CD14-positive monocyte (primary cell): ENCODE measurements at regions not wholly inside any gene's neighbourhood (a gene's known extent, or its start where the extent isn't known, plus 50 kb on each side); places are given as distances from the start of the nearest gene placed in this dataset.

Experiments used
- DNase-seq, 3 donors: peaks; one replicate each; pipeline ENCODE4 v3.0.0-alpha.2; 2011 to 2022
- H2AFZ ChIP-seq: 2 replicates; pipeline ENCODE4 v1.6.0; 2012; ENCODE audit warnings: mild to moderate bottlenecking, low read depth, low read length, inconsistent platforms; ENCODE audit not compliant: insufficient read depth, poor library complexity, severe bottlenecking
- H3K27ac ChIP-seq, 2 donors: 1 replicate in 1 of 2; 2 replicates in 1 of 2; pipeline ENCODE4 v1.5.1; 2012 to 2013; ENCODE audit warnings: low read length in 2 of 2, control low read depth in 1 of 2, inconsistent platforms in 1 of 2, low read depth in 1 of 2, mild to moderate bottlenecking in 1 of 2
- H3K27me3 ChIP-seq, 2 donors: one replicate each; pipeline versions ENCODE4 v1.6.0 to v1.6.1; 2011 to 2013; ENCODE audit warnings: low read length in 2 of 2; ENCODE audit not compliant: control insufficient read depth in 2 of 2, insufficient read depth in 2 of 2
- H3K36me3 ChIP-seq, 2 donors: replicated peaks in 1 of 2; 1 replicate in 1 of 2; 2 replicates in 1 of 2; pipeline versions ENCODE4 v1.5.1 to v1.6.1; 2012 to 2013; ENCODE audit warnings: low read length in 2 of 2, control low read depth in 1 of 2, inconsistent platforms in 1 of 2, mild to moderate bottlenecking in 1 of 2; ENCODE audit not compliant: insufficient read depth in 2 of 2, control insufficient read depth in 1 of 2
- H3K4me1 ChIP-seq, 2 donors: 1 replicate in 1 of 2; 2 replicates in 1 of 2; pipeline versions ENCODE4 v1.5.1 to v1.6.1; 2012 to 2013; ENCODE audit warnings: low read length in 2 of 2, control low read depth in 1 of 2, inconsistent platforms in 1 of 2, mild to moderate bottlenecking in 1 of 2, moderate library complexity in 1 of 2; ENCODE audit not compliant: insufficient read depth in 2 of 2, control insufficient read depth in 1 of 2
- H3K4me2 ChIP-seq: replicated peaks from 2 replicates; pipeline ENCODE3; 2012; ENCODE audit warnings: low read length, moderate library complexity, mild to moderate bottlenecking; ENCODE audit not compliant: poor library complexity, severe bottlenecking; ENCODE audit errors: extremely low read depth
- H3K4me3 ChIP-seq, 3 experiments: fragments of 200-600 bp in 1 of 3; sonication (generic) in 1 of 3; replicated peaks in 1 of 3; 1 replicate in 2 of 3; 2 replicates in 1 of 3; pipeline ENCODE4 v1.5.1; 2011 to 2013; ENCODE audit warnings: low read length in 3 of 3, mild to moderate bottlenecking in 3 of 3, control low read depth in 2 of 3, low read depth in 2 of 3, inconsistent platforms in 1 of 3, moderate library complexity in 1 of 3
- H3K79me2 ChIP-seq: 2 replicates; pipeline ENCODE4 v1.6.0; 2012; ENCODE audit warnings: mild to moderate bottlenecking, control low read depth, inconsistent platforms, low read length, moderate library complexity; ENCODE audit not compliant: insufficient read depth
- H3K9ac ChIP-seq: 2 replicates; pipeline ENCODE4 v1.6.0; 2017; ENCODE audit warnings: low read length, mild to moderate bottlenecking; ENCODE audit not compliant: insufficient read depth, poor library complexity, severe bottlenecking
- H3K9me3 ChIP-seq, 2 donors: replicated peaks in 1 of 2; 1 replicate in 1 of 2; 2 replicates in 1 of 2; pipeline versions ENCODE4 v1.5.1 to v1.6.1; 2012 to 2013; ENCODE audit warnings: low read length in 2 of 2, control low read depth in 1 of 2; ENCODE audit not compliant: control insufficient read depth in 1 of 2, insufficient read depth in 1 of 2
- H4K20me1 ChIP-seq: 2 replicates; pipeline ENCODE4 v1.6.0; 2012; ENCODE audit warnings: mild to moderate bottlenecking, low read length, control low read depth, moderate library complexity; ENCODE audit not compliant: insufficient read depth
- H3K27ac Mint-ChIP-seq, 7 donors: one replicate each; pipeline ENCODE4 v1.8.0; 2020; ENCODE audit warnings: mild to moderate bottlenecking in 7 of 7, mixed read lengths in 7 of 7, moderate library complexity in 6 of 7, inconsistent platforms in 2 of 7
- H3K27me3 Mint-ChIP-seq, 3 donors: one replicate each; pipeline ENCODE4 v1.8.0; 2021 to 2022; ENCODE audit warnings: low read depth in 3 of 3, mild to moderate bottlenecking in 3 of 3, mixed read lengths in 3 of 3, moderate library complexity in 3 of 3, inconsistent platforms in 1 of 3
- H3K36me3 Mint-ChIP-seq, 2 donors: one replicate each; pipeline ENCODE4 v1.8.0; 2020; ENCODE audit warnings: mixed read lengths in 2 of 2, inconsistent platforms in 1 of 2, mild to moderate bottlenecking in 1 of 2
- H3K4me1 Mint-ChIP-seq: one replicate; pipeline ENCODE4 v1.8.0; 2020; ENCODE audit warnings: mild to moderate bottlenecking, mixed read lengths
- H3K4me3 Mint-ChIP-seq, 2 donors: one replicate each; pipeline ENCODE4 v1.8.0; 2020; ENCODE audit warnings: mild to moderate bottlenecking in 2 of 2, mixed read lengths in 2 of 2, moderate library complexity in 1 of 2
- H3K9me3 Mint-ChIP-seq, 7 donors: one replicate each; pipeline ENCODE4 v1.8.0; 2020 to 2022; ENCODE audit warnings: mixed read lengths in 7 of 7, mild to moderate bottlenecking in 6 of 7, moderate library complexity in 6 of 7, inconsistent platforms in 2 of 7
- CTCF ChIP-seq: fragments of 200-600 bp; IDR thresholded peaks from one replicate; pipeline ENCODE4 v1.8.0; 2022; ENCODE audit warnings: antibody characterized with exemption, mild to moderate bottlenecking
- WGBS: methylation state at CpG from one replicate; pipeline ENCODE4 v1.1.5; 2013; ENCODE audit warnings: missing lambda C conversion rate; ENCODE audit not compliant: insufficient coverage; 5-methylcytosine and 5-hydroxymethylcytosine counted together
- intact Hi-C, 2 donors: fragments of 100-400 bp; cut with micrococcal nuclease; formaldehyde crosslinking; loops; one replicate each; pipeline versions ENCODE4 v1.15.0 to v1.15.1; 2023

GRCh38 chr3:168213920-168214319 is 118.2 kb upstream of the GOLIM4 start:
- Histone ChIP-seq H3K4me2 (peak overlapping the region; percentile 3), H3K9me3 (no peaks in the 10 kb centered on the region), H3K4me1 (no peaks in the 10 kb centered on the region), H4K20me1 (no peaks in the 10 kb centered on the region), H2AFZ (peak overlapping the region; percentile 46), H3K79me2 (no peaks in the 10 kb centered on the region), H3K27me3 (no peaks in the 10 kb centered on the region), H3K36me3 (no peaks in the 10 kb centered on the region), H3K9ac (no peak overlapping the region), H3K27ac (no peak overlapping the region), H3K4me3 (no peak overlapping the region)
- TF ChIP-seq CTCF: no peak
- intact Hi-C loops: no loop called here
- Mint-ChIP-seq H3K4me3 (peak overlapping the region in 1 of 2 donors; percentile 31), H3K27ac (no peak overlapping the region), H3K9me3 (peaks cover 0 to 1% (median 0%) of the 10 kb centered on the region in 7 donors), H3K36me3 (no peaks in the 10 kb centered on the region), H3K4me1 (peaks cover 6% of the 10 kb centered on the region), H3K27me3 (no peaks in the 10 kb centered on the region)
- WGBS: 14% methylated on average over 1 of the region's 4 CpGs
- DNase-seq: no peak

DNA sequence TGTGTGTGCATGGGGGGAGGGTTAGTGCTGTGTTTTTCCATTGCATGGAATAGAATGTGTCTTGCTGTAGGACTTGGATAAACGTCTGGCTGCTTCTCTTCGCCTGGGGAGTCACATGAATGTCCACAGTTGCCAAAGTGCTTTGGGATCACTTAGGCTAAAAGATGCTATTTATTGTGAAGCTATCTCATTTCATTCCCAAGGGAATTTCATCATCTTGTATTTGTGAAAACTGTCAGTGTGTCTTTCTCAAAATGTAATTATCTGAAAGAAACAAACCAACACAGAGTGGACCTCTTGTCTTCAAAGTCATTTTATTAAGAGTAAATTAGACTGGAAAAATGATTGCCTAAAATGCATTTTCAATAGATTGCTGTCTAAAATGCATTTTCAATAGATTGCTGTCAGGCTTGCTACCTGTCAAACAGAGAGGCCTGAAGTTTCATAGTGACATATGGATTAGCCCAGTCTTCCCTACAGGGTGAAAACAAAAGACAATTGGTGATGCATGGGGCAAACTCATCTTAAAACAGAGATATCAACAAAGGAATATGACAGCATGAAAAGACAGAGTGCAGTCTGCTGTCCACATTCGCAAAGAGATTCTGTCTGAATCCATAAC is 117.1 kb upstream of the GOLIM4 start:
- H3K4me3 ChIP-seq: no peak overlapping the region
- DNase-seq: no peak
- H3K36me3 ChIP-seq: no peaks in the 10 kb centered on the region
- intact Hi-C loops: no loop called here
- H4K20me1 ChIP-seq: no peaks in the 10 kb centered on the region
- peaks cover 0 to 1% (median 0%) of the 10 kb centered on the region in 3 donors for H3K27me3 Mint-ChIP-seq
- H2AFZ ChIP-seq: peak overlapping the region; percentile 1
- no peak overlapping the region for H3K4me2 ChIP-seq
- H3K9ac ChIP-seq: no peak overlapping the region
- WGBS: no CpG with 5 or more reads among the region's 3 CpGs
- H3K27me3 ChIP-seq: no peaks in the 10 kb centered on the region
- no peaks in the 10 kb centered on the region for H3K9me3 ChIP-seq
- peaks cover 6% of the 10 kb centered on the region for H3K4me1 Mint-ChIP-seq
- peaks cover 0 to 1% (median 0%) of the 10 kb centered on the region in 7 donors for H3K9me3 Mint-ChIP-seq
- H3K36me3 Mint-ChIP-seq: no peaks in the 10 kb centered on the region
- H3K4me1 ChIP-seq: no peaks in the 10 kb centered on the region
- no peaks in the 10 kb centered on the region for H3K79me2 ChIP-seq
- no peak overlapping the region for H3K27ac ChIP-seq
- no peak for TF ChIP-seq CTCF
- no peak overlapping the region for H3K4me3 Mint-ChIP-seq
- H3K27ac Mint-ChIP-seq: no peak overlapping the region
